ENCODE measurements at regions not wholly inside any gene's neighbourhood (a gene's known extent, or its start where the extent isn't known, plus 50 kb on each side); places are given as distances from the start of the nearest gene placed in this dataset.

DNA sequence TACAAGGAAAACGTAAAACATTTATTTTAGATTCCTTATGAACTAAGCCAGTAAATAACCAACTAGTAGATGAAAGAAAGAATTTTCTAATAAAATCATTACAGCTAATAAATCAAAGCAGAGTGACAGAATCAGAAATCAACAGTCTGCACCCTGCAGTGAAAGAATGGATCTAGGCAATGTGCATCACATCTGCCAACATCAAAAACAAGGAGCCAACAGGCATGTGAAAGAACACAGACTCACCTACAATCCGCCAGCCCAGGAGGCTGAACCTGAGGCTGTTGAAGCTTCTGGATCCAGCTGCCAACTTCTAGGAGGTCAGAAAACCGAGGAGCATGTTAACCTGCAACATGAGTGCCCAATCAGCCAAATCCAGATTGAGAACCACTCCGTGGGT lies 196.3 kb downstream of the SETD4 start:
- TF ChIP-seq, protein P1, sequence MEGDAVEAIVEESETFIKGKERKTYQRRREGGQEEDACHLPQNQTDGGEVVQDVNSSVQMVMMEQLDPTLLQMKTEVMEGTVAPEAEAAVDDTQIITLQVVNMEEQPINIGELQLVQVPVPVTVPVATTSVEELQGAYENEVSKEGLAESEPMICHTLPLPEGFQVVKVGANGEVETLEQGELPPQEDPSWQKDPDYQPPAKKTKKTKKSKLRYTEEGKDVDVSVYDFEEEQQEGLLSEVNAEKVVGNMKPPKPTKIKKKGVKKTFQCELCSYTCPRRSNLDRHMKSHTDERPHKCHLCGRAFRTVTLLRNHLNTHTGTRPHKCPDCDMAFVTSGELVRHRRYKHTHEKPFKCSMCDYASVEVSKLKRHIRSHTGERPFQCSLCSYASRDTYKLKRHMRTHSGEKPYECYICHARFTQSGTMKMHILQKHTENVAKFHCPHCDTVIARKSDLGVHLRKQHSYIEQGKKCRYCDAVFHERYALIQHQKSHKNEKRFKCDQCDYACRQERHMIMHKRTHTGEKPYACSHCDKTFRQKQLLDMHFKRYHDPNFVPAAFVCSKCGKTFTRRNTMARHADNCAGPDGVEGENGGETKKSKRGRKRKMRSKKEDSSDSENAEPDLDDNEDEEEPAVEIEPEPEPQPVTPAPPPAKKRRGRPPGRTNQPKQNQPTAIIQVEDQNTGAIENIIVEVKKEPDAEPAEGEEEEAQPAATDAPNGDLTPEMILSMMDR (IDR thresholded peaks at IDR 0.05; ENCODE audit: insufficient read depth, low read depth, low read length), result no peak
- no peak for DNase-seq (ENCODE audit: low read depth)
- H3K4me3 ChIP-seq (ENCODE audit: low read depth, low read length), result no peak overlapping the region

DNA sequence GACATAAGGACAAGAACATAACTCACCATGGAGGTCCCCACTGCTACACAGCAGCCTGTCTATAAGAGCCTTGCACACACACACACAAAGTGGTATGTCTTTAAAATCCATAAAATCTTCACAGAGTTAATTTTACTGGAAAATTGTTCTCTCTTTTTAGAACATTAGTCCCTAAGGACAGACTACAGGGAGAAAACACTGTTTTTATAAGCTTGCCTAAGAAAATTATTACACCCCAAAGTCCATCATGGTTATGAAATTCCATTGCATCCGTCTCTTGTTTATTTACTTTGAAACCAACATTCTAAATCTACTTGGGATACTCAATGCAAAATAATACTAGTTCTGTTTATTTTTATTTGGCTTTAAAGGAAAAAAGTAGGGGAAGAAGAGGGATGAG lies 197.4 kb downstream of the SETD4 start:
- no peak for DNase-seq (ENCODE audit: low read depth)
- H3K4me3 ChIP-seq (ENCODE audit: low read depth, low read length), result no peak overlapping the region

DNA sequence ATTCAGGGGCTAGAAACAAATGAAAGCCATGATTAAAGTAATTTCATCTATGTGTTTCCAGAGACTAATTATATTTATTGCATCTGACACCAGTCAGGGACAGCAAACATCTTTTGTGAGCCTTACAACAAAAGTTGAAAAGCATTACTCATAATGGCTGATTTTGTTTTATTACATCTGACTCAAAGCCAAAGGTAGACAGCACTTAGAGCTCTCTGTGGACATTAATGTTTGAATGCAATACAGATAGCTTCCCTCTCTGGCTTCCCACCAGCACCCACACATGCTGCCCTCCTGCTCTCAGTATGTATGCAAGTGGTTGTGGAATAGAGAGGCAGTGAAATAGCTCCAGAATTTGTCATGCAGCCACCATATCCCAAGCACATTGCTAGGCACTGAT lies 198.7 kb downstream of the SETD4 start:
- H3K4me3 ChIP-seq (ENCODE audit: low read depth, low read length), result no peak overlapping the region
- DNase-seq (ENCODE audit: low read depth), result peak; percentile 24
- TF ChIP-seq, protein P1 (IDR thresholded peaks at IDR 0.05; ENCODE audit: insufficient read depth, low read depth, low read length), result no peak

More for the DNA sequence above, 197.4 kb downstream of the SETD4 start:
- TF ChIP-seq, protein P1 (IDR thresholded peaks at IDR 0.05; ENCODE audit: insufficient read depth, low read depth, low read length), result no peak

DNA sequence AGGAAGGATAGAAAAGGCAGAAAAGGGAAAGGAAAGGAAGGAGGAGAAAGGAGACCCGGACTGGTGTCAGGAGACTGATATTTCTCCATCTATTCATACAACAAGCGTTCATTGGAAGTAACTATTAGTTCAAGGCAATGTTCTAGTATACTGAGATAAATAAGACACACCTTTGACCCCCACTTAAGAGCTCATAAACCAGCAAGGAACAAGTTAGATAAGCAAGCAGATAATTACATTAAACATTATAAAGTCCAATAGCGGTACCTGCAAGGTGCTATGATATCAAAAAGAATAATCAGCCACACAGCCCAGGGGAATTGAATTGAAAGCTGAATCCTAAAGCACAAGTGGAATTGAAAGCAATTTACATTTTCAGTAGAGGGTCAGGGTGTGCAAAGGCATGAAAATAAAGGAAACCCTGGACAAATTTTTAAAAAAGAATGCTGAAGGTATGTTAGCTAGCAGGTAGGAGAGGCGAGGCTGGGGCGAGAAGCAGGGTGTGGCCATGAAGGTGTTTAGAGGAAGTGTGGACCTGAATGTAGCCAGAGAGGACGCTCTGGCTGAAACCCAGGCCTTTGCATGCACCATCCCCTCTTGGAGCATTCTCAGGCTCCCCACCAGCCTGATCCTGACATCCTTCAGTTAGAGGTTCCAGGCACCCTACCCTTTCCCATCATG lies 200.0 kb downstream of the SETD4 start:
- no peak overlapping the region for H3K4me3 ChIP-seq (ENCODE audit: low read depth, low read length)
- DNase-seq (ENCODE audit: low read depth), result no peak
- TF ChIP-seq, protein P1 (IDR thresholded peaks at IDR 0.05; ENCODE audit: insufficient read depth, low read depth, low read length), result no peak

DNA sequence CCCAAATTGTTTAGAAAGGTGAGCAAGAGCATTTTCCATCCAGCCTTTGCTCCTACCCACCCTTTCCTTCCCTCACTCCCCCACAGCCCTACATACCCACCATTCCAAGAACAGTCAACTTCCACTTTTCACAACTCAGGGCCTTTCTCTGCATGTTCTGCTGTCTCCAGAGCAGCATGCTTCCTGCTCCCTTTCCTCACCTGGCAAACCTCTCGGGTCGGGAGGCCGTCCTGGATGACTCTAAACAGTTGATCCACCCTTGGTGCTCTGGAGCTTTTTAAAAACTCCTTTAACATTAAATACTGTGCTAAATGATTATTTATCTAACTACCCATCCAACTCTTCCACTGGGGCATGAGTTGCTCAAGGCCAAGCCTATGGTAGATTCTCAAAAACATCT lies 200.6 kb downstream of the SETD4 start:
- H3K4me3 ChIP-seq (ENCODE audit: low read depth, low read length), result no peak overlapping the region
- TF ChIP-seq, protein P1 (IDR thresholded peaks at IDR 0.05; ENCODE audit: insufficient read depth, low read depth, low read length), result no peak
- no peak for DNase-seq (ENCODE audit: low read depth)

DNA sequence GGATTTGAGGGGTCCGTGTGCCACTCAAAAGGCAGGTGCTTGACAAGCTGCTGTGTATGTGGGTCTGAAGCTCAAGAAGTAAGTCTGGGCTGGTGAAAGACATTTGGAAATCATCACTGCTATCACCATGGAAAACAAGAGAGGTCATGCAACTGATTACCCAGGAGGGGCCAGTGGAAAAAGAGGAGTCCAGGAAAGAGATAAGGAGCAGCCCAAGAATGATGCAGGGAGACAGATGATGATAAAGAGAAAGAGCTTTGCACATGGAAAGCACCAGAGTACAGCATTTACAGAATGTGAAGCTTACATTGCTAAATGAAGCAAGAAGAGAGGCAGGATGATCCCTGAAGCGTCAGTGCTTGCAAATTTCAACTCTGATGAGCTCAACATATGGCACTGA lies 203.2 kb downstream of the SETD4 start:
- TF ChIP-seq, protein P1 (IDR thresholded peaks at IDR 0.05; ENCODE audit: insufficient read depth, low read depth, low read length), result no peak
- no peak for DNase-seq (ENCODE audit: low read depth)
- no peak overlapping the region for H3K4me3 ChIP-seq (ENCODE audit: low read depth, low read length)

DNA sequence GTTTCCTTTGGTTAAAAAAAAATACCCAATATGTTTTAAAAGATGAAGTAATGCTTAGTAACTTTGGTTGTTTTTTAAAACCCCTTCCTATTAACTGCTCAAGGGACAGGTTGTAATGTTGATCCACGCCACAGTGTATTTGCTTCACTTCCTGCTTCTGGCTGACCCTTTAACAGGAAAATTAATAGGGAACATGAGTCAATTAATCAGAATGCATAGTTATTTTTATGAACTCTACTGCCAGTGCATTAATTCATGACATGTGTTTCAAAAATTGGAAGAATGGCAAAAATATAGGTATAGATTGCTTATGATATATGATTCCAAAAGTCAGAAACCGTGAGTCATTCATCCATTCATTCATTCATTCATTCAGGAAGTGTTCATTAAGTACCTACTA lies 204.8 kb downstream of the SETD4 start:
- TF ChIP-seq, protein P1 (IDR thresholded peaks at IDR 0.05; ENCODE audit: insufficient read depth, low read depth, low read length), result no peak
- no peak overlapping the region for H3K4me3 ChIP-seq (ENCODE audit: low read depth, low read length)
- no peak for DNase-seq (ENCODE audit: low read depth)

All from fibroblast of villous mesenchyme (primary cell).